GM18951 (cell line): ENCODE measurements at regions not wholly inside any gene's neighbourhood (a gene's known extent, or its start where the extent isn't known, plus 50 kb on each side); places are given as distances from the start of the nearest gene placed in this dataset.
"Not testable (repeated sequence)": the region's sequence is repeated elsewhere in the genome, so short reads cannot be mapped to it uniquely, and the experiment has no call there.

Experiments
- POLR2A ChIP-seq: IDR thresholded peaks from 4 replicates; pipeline ENCODE4 v1.6.1; 2011; ENCODE audit warnings: mild to moderate bottlenecking; ENCODE audit not compliant: insufficient read length, insufficient read depth; ENCODE audit errors: extremely low read depth
- in situ Hi-C: fragments of 300-500 bp; cut with MboI; formaldehyde crosslinking; loops from one replicate; pipeline ENCODE4 v1.12.0; 2022; ENCODE audit warnings: low sequenced_read_pairs, mixed read lengths, inconsistent platforms; ENCODE audit not compliant: unreplicated experiment

DNA sequence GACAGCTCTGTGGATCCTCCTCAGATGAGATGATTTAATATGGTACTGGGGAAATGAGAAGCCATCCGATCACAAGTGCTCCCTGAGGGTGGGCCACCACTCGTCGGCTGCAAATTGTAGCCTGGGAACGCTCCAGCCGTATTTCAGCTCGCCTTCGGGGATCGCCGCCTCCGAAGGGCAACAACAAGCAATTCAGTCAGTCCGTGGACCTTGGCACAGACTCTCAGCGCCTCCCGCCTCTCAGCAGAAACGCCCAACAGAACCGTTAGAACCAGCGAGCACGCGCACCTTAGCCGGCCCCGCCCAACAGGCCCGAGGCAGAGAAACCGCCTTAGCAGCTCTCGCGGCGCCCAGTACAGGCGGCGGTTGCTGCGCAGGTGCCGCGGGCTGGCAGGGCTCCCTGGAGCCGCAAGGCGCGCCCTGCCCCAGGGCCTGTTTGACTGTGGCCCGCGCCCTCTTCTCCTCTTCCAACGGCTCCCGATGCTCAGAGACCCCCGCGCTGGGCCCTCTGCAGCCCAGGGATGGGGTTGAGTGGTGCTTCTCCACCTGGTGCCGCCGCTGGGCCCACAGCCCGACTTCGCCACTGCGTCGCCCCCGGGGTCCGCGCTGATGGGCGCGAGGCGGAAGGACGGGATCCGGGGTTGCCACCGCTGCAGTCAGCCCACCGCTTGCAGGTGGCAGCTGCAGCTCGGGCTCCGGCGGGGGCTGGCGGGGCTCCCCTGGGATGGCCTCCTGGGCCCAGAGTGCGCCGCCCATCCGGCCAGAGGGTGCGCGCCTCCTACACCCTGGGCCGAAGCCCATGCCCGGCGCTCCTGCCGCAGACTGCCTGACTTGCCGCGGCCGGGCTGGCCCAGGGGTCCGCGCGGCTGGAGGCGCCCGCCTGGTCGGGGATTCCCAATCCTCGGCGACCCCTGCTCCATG is 77.9 kb upstream of the PABPC3 start:
- in situ Hi-C loops, result not testable (repeated sequence)

DNA sequence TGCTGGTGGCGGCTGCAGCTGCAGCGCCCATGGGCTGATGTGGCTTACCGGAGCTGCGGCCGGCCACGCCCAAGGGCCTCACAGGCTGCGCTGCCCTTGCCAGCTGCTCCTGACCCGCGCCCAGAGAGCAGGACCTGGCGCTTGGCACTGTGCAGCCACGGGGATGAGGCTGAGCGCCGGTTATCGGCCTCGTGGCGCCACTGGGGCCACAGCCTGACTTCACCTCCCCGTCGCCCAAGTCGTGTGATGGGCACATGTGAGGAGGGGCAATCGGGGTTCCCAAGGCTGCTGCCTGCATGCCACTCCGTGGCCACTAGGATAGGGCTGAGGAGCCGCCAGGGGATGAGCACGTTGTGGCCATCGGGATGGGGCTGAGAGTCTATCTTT is 77.2 kb upstream of the PABPC3 start:
- in situ Hi-C loops, result no loop called here
- TF ChIP-seq POLR2A, result no peak

More for the DNA sequence above, 77.9 kb upstream of the PABPC3 start:
- TF ChIP-seq POLR2A, result peak; percentile 26

- in situ Hi-C loops, result not testable (repeated sequence)
Observed at GRCh38 chr13:25019741-25020140, 76.2 kb upstream of the PABPC3 start.

- in situ Hi-C loops, result no loop called here
- no peak for TF ChIP-seq POLR2A
Observed at GRCh38 chr13:25024175-25024574, 71.8 kb upstream of the PABPC3 start.

- TF ChIP-seq POLR2A, result no peak
- in situ Hi-C loops, result no loop called here
Observed at GRCh38 chr13:25032160-25032559, 63.8 kb upstream of the PABPC3 start.

GRCh38 chr13:25034173-25034572 is 61.8 kb upstream of the PABPC3 start:
- in situ Hi-C loops, result no loop called here
- no peak for TF ChIP-seq POLR2A

GRCh38 chr13:25037057-25037813 is 58.7 kb upstream of the PABPC3 start:
- TF ChIP-seq POLR2A, result no peak
- in situ Hi-C loops, result no loop called here

GRCh38 chr13:25042151-25042865 is 53.6 kb upstream of the PABPC3 start:
- TF ChIP-seq POLR2A, result no peak
- in situ Hi-C loops, result no loop called here

GRCh38 chr13:25044071-25044470 is 51.9 kb upstream of the PABPC3 start:
- in situ Hi-C loops, result no loop called here
- no peak for TF ChIP-seq POLR2A
